Spleen (tissue), 7 donors: ENCODE measurements at regions not wholly inside any gene's neighbourhood (a gene's known extent, or its start where the extent isn't known, plus 50 kb on each side); places are given as distances from the start of the nearest gene placed in this dataset.

Experiments
- CTCF ChIP-seq, 11 experiments: fragments of 200-600 bp in 7 of 11; fragments of 450-650 bp in 4 of 11; sonication (generic) in 4 of 11; IDR thresholded peaks in 8 of 11; conservative IDR thresholded peaks in 3 of 11; 1 replicate in 7 of 11; 2 replicates in 4 of 11; pipeline versions ENCODE4 v1.4.0 to v1.8.0; 2016 to 2021; ENCODE audit warnings: antibody characterized with exemption in 11 of 11, inconsistent platforms in 4 of 11, mild to moderate bottlenecking in 1 of 11
- POLR2A ChIP-seq, 3 donors: fragments of 450-650 bp; IDR thresholded peaks; one replicate each; pipeline ENCODE4 v1.5.1; 2017; ENCODE audit warnings: antibody characterized with exemption in 3 of 3, mild to moderate bottlenecking in 1 of 3
- POLR2AphosphoS5 ChIP-seq, 3 donors: sonication (generic); formaldehyde crosslinking; IDR thresholded peaks; one replicate each; pipeline ENCODE4 v1.5.1; 2017; ENCODE audit warnings: antibody characterized with exemption in 3 of 3
- donor health status: DM: no; HTN: no; CAD: no; lungs with moderate emphysema.
- donor health status: DM: no; HTN: no; CAD: no.
- donor health status: DM: no; HTN: no; CAD: no.

- TF ChIP-seq POLR2A (IDR thresholded peaks at IDR 0.05) (no peak), CTCF (IDR thresholded peaks at IDR 0.05 in 8 of 11, conservative IDR thresholded peaks at IDR 0.05 in 3 of 11) (no peak), POLR2AphosphoS5 (IDR thresholded peaks at IDR 0.05) (no peak)
Observed at GRCh38 chr6:137728386-137729349, 138.4 kb upstream of the TNFAIP3 start.
